CD14-positive monocyte (primary cell): ENCODE measurements at regions not wholly inside any gene's neighbourhood (a gene's known extent, or its start where the extent isn't known, plus 50 kb on each side); places are given as distances from the start of the nearest gene placed in this dataset.
"Not testable (repeated sequence)": the region's sequence is repeated elsewhere in the genome, so short reads cannot be mapped to it uniquely, and the experiment has no call there.

ENCODE experiments used
- DNase-seq, 3 donors: peaks; one replicate each; pipeline ENCODE4 v3.0.0-alpha.2; 2011 to 2022
- H2AFZ ChIP-seq: 2 replicates; pipeline ENCODE4 v1.6.0; 2012; ENCODE audit warnings: mild to moderate bottlenecking, low read depth, low read length, inconsistent platforms; ENCODE audit not compliant: insufficient read depth, poor library complexity, severe bottlenecking
- H3K27ac ChIP-seq, 2 donors: 1 replicate in 1 of 2; 2 replicates in 1 of 2; pipeline ENCODE4 v1.5.1; 2012 to 2013; ENCODE audit warnings: low read length in 2 of 2, control low read depth in 1 of 2, inconsistent platforms in 1 of 2, low read depth in 1 of 2, mild to moderate bottlenecking in 1 of 2
- H3K27me3 ChIP-seq, 2 donors: one replicate each; pipeline versions ENCODE4 v1.6.0 to v1.6.1; 2011 to 2013; ENCODE audit warnings: low read length in 2 of 2; ENCODE audit not compliant: control insufficient read depth in 2 of 2, insufficient read depth in 2 of 2
- H3K36me3 ChIP-seq, 2 donors: replicated peaks in 1 of 2; 1 replicate in 1 of 2; 2 replicates in 1 of 2; pipeline versions ENCODE4 v1.5.1 to v1.6.1; 2012 to 2013; ENCODE audit warnings: low read length in 2 of 2, control low read depth in 1 of 2, inconsistent platforms in 1 of 2, mild to moderate bottlenecking in 1 of 2; ENCODE audit not compliant: insufficient read depth in 2 of 2, control insufficient read depth in 1 of 2
- H3K4me1 ChIP-seq, 2 donors: 1 replicate in 1 of 2; 2 replicates in 1 of 2; pipeline versions ENCODE4 v1.5.1 to v1.6.1; 2012 to 2013; ENCODE audit warnings: low read length in 2 of 2, control low read depth in 1 of 2, inconsistent platforms in 1 of 2, mild to moderate bottlenecking in 1 of 2, moderate library complexity in 1 of 2; ENCODE audit not compliant: insufficient read depth in 2 of 2, control insufficient read depth in 1 of 2
- H3K4me2 ChIP-seq: replicated peaks from 2 replicates; pipeline ENCODE3; 2012; ENCODE audit warnings: low read length, moderate library complexity, mild to moderate bottlenecking; ENCODE audit not compliant: poor library complexity, severe bottlenecking; ENCODE audit errors: extremely low read depth
- H3K4me3 ChIP-seq, 3 experiments: fragments of 200-600 bp in 1 of 3; sonication (generic) in 1 of 3; replicated peaks in 1 of 3; 1 replicate in 2 of 3; 2 replicates in 1 of 3; pipeline ENCODE4 v1.5.1; 2011 to 2013; ENCODE audit warnings: low read length in 3 of 3, mild to moderate bottlenecking in 3 of 3, control low read depth in 2 of 3, low read depth in 2 of 3, inconsistent platforms in 1 of 3, moderate library complexity in 1 of 3
- H3K79me2 ChIP-seq: 2 replicates; pipeline ENCODE4 v1.6.0; 2012; ENCODE audit warnings: mild to moderate bottlenecking, control low read depth, inconsistent platforms, low read length, moderate library complexity; ENCODE audit not compliant: insufficient read depth
- H3K9ac ChIP-seq: 2 replicates; pipeline ENCODE4 v1.6.0; 2017; ENCODE audit warnings: low read length, mild to moderate bottlenecking; ENCODE audit not compliant: insufficient read depth, poor library complexity, severe bottlenecking
- H3K9me3 ChIP-seq, 2 donors: replicated peaks in 1 of 2; 1 replicate in 1 of 2; 2 replicates in 1 of 2; pipeline versions ENCODE4 v1.5.1 to v1.6.1; 2012 to 2013; ENCODE audit warnings: low read length in 2 of 2, control low read depth in 1 of 2; ENCODE audit not compliant: control insufficient read depth in 1 of 2, insufficient read depth in 1 of 2
- H4K20me1 ChIP-seq: 2 replicates; pipeline ENCODE4 v1.6.0; 2012; ENCODE audit warnings: mild to moderate bottlenecking, low read length, control low read depth, moderate library complexity; ENCODE audit not compliant: insufficient read depth
- H3K27ac Mint-ChIP-seq, 7 donors: one replicate each; pipeline ENCODE4 v1.8.0; 2020; ENCODE audit warnings: mild to moderate bottlenecking in 7 of 7, mixed read lengths in 7 of 7, moderate library complexity in 6 of 7, inconsistent platforms in 2 of 7
- H3K27me3 Mint-ChIP-seq, 3 donors: one replicate each; pipeline ENCODE4 v1.8.0; 2021 to 2022; ENCODE audit warnings: low read depth in 3 of 3, mild to moderate bottlenecking in 3 of 3, mixed read lengths in 3 of 3, moderate library complexity in 3 of 3, inconsistent platforms in 1 of 3
- H3K36me3 Mint-ChIP-seq, 2 donors: one replicate each; pipeline ENCODE4 v1.8.0; 2020; ENCODE audit warnings: mixed read lengths in 2 of 2, inconsistent platforms in 1 of 2, mild to moderate bottlenecking in 1 of 2
- H3K4me1 Mint-ChIP-seq: one replicate; pipeline ENCODE4 v1.8.0; 2020; ENCODE audit warnings: mild to moderate bottlenecking, mixed read lengths
- H3K4me3 Mint-ChIP-seq, 2 donors: one replicate each; pipeline ENCODE4 v1.8.0; 2020; ENCODE audit warnings: mild to moderate bottlenecking in 2 of 2, mixed read lengths in 2 of 2, moderate library complexity in 1 of 2
- H3K9me3 Mint-ChIP-seq, 7 donors: one replicate each; pipeline ENCODE4 v1.8.0; 2020 to 2022; ENCODE audit warnings: mixed read lengths in 7 of 7, mild to moderate bottlenecking in 6 of 7, moderate library complexity in 6 of 7, inconsistent platforms in 2 of 7
- CTCF ChIP-seq: fragments of 200-600 bp; IDR thresholded peaks from one replicate; pipeline ENCODE4 v1.8.0; 2022; ENCODE audit warnings: antibody characterized with exemption, mild to moderate bottlenecking
- WGBS: methylation state at CpG from one replicate; pipeline ENCODE4 v1.1.5; 2013; ENCODE audit warnings: missing lambda C conversion rate; ENCODE audit not compliant: insufficient coverage; 5-methylcytosine and 5-hydroxymethylcytosine counted together
- intact Hi-C, 2 donors: fragments of 100-400 bp; cut with micrococcal nuclease; formaldehyde crosslinking; loops; one replicate each; pipeline versions ENCODE4 v1.15.0 to v1.15.1; 2023

- H3K27ac ChIP-seq, H3K9me3 Mint-ChIP-seq, H3K27me3 ChIP-seq, H3K4me1 ChIP-seq, H3K9me3 ChIP-seq, H3K9ac ChIP-seq, H4K20me1 ChIP-seq, H2AFZ ChIP-seq, H3K36me3 Mint-ChIP-seq, H3K27ac Mint-ChIP-seq, DNase-seq, H3K36me3 ChIP-seq, intact Hi-C loops, H3K4me1 Mint-ChIP-seq, H3K4me3 ChIP-seq, H3K4me3 Mint-ChIP-seq, H3K4me2 ChIP-seq, H3K79me2 ChIP-seq, H3K27me3 Mint-ChIP-seq: not testable (repeated sequence)
- WGBS: no CpG with 5 or more reads among the region's 2 CpGs
These were observed 184.4 kb upstream of the NR5A2 start for GRCh38 chr1:199843096-199843495.

- Histone ChIP-seq H3K9ac (no peak overlapping the region), H3K4me1 (no peaks in the 10 kb centered on the region), H3K27me3 (no peaks in the 10 kb centered on the region), H3K36me3 (no peaks in the 10 kb centered on the region), H3K27ac (no peak overlapping the region), H2AFZ (no peak overlapping the region), H3K4me3 (no peak overlapping the region), H3K79me2 (no peaks in the 10 kb centered on the region), H3K9me3 (no peaks in the 10 kb centered on the region), H4K20me1 (no peaks in the 10 kb centered on the region), H3K4me2 (no peak overlapping the region)
- H3K9me3 Mint-ChIP-seq: peaks cover 0 to 2% (median 0%) of the 10 kb centered on the region in 7 donors
- H3K36me3 Mint-ChIP-seq: no peaks in the 10 kb centered on the region
- DNase-seq: no peak
- TF ChIP-seq CTCF: no peak
- no peak overlapping the region for H3K27ac Mint-ChIP-seq
- H3K4me1 Mint-ChIP-seq: peaks cover 6% of the 10 kb centered on the region
- no CpG with 5 or more reads among the region's 2 CpGs for WGBS
- intact Hi-C loops: no loop called here
- no peak overlapping the region for H3K4me3 Mint-ChIP-seq
- no peaks in the 10 kb centered on the region for H3K27me3 Mint-ChIP-seq
These were observed 183.6 kb upstream of the NR5A2 start for GRCh38 chr1:199843861-199844260.
